Mucosa of stomach (tissue), 1 donor: ENCODE measurements at regions not wholly inside any gene's neighbourhood (a gene's known extent, or its start where the extent isn't known, plus 50 kb on each side); places are given as distances from the start of the nearest gene placed in this dataset.
"Not testable (repeated sequence)": the region's sequence is repeated elsewhere in the genome, so short reads cannot be mapped to it uniquely, and the experiment has no call there.

Experiments
- H3K27me3 ChIP-seq: one replicate; pipeline ENCODE4 v1.7.0; 2013; ENCODE audit warnings: mild to moderate bottlenecking, low read length; ENCODE audit not compliant: control insufficient read depth, insufficient read depth
- H3K36me3 ChIP-seq: one replicate; pipeline ENCODE4 v1.7.0; 2013; ENCODE audit warnings: low read length; ENCODE audit not compliant: control insufficient read depth, insufficient read depth
- H3K4me1 ChIP-seq: one replicate; pipeline ENCODE4 v1.7.0; 2013; ENCODE audit warnings: mild to moderate bottlenecking, low read length; ENCODE audit not compliant: control insufficient read depth, insufficient read depth
- H3K4me3 ChIP-seq: one replicate; pipeline ENCODE4 v1.7.0; 2013; ENCODE audit warnings: low read length
- H3K9ac ChIP-seq: one replicate; pipeline ENCODE4 v1.7.0; 2013; ENCODE audit warnings: mild to moderate bottlenecking, low read length, moderate library complexity
- H3K9me3 ChIP-seq: one replicate; pipeline ENCODE4 v1.7.0; 2013; ENCODE audit warnings: mild to moderate bottlenecking, low read length, moderate library complexity; ENCODE audit not compliant: control insufficient read depth
- donor health status: Pancreatic carcinoma.

GRCh38 chr3:74027121-74027520, 402.4 kb upstream of the PDZRN3 start:
- Histone ChIP-seq H3K36me3 (no peaks in the 10 kb centered on the region), H3K27me3 (no peaks in the 10 kb centered on the region), H3K9me3 (no peaks in the 10 kb centered on the region), H3K4me3 (no peak overlapping the region), H3K4me1 (no peaks in the 10 kb centered on the region), H3K9ac (no peak overlapping the region)

GRCh38 chr3:74023395-74023794, 398.7 kb upstream of the PDZRN3 start:
- H3K4me1 ChIP-seq = no peaks in the 10 kb centered on the region
- H3K4me3 ChIP-seq = no peak overlapping the region
- H3K36me3 ChIP-seq = no peaks in the 10 kb centered on the region
- H3K9ac ChIP-seq = no peak overlapping the region
- H3K27me3 ChIP-seq = no peaks in the 10 kb centered on the region
- no peaks in the 10 kb centered on the region for H3K9me3 ChIP-seq

GRCh38 chr3:74021449-74021848, 396.7 kb upstream of the PDZRN3 start:
- no peaks in the 10 kb centered on the region for H3K36me3 ChIP-seq
- H3K9me3 ChIP-seq = no peaks in the 10 kb centered on the region
- H3K4me1 ChIP-seq = no peaks in the 10 kb centered on the region
- H3K4me3 ChIP-seq = no peak overlapping the region
- H3K27me3 ChIP-seq = no peaks in the 10 kb centered on the region
- H3K9ac ChIP-seq = no peak overlapping the region

- Histone ChIP-seq H3K9ac (no peak overlapping the region), H3K4me1 (no peaks in the 10 kb centered on the region), H3K36me3 (no peaks in the 10 kb centered on the region), H3K27me3 (no peaks in the 10 kb centered on the region), H3K4me3 (no peak overlapping the region), H3K9me3 (no peaks in the 10 kb centered on the region)
Measured at GRCh38 chr3:74009961-74010844, 385.5 kb upstream of the PDZRN3 start.

GRCh38 chr3:74004386-74004785, 379.6 kb upstream of the PDZRN3 start:
- H3K9ac ChIP-seq = no peak overlapping the region
- no peaks in the 10 kb centered on the region for H3K36me3 ChIP-seq
- no peaks in the 10 kb centered on the region for H3K27me3 ChIP-seq
- no peak overlapping the region for H3K4me3 ChIP-seq
- no peaks in the 10 kb centered on the region for H3K9me3 ChIP-seq
- H3K4me1 ChIP-seq = no peaks in the 10 kb centered on the region

- H3K9ac ChIP-seq = no peak overlapping the region
- no peaks in the 10 kb centered on the region for H3K9me3 ChIP-seq
- no peaks in the 10 kb centered on the region for H3K27me3 ChIP-seq
- no peaks in the 10 kb centered on the region for H3K4me1 ChIP-seq
- no peak overlapping the region for H3K4me3 ChIP-seq
- no peaks in the 10 kb centered on the region for H3K36me3 ChIP-seq
Measured at GRCh38 chr3:74003734-74004133, 379.0 kb upstream of the PDZRN3 start.

GRCh38 chr3:74001436-74001835, 376.7 kb upstream of the PDZRN3 start:
- H3K4me3 ChIP-seq = no peak overlapping the region
- H3K9me3 ChIP-seq = no peaks in the 10 kb centered on the region
- no peaks in the 10 kb centered on the region for H3K27me3 ChIP-seq
- H3K36me3 ChIP-seq = no peaks in the 10 kb centered on the region
- H3K4me1 ChIP-seq = no peaks in the 10 kb centered on the region
- H3K9ac ChIP-seq = no peak overlapping the region

- H3K27me3 ChIP-seq = no peaks in the 10 kb centered on the region
- no peaks in the 10 kb centered on the region for H3K4me1 ChIP-seq
- no peaks in the 10 kb centered on the region for H3K9me3 ChIP-seq
- no peaks in the 10 kb centered on the region for H3K36me3 ChIP-seq
- H3K4me3 ChIP-seq = no peak overlapping the region
- no peak overlapping the region for H3K9ac ChIP-seq
Measured at GRCh38 chr3:74000725-74001124, 376.0 kb upstream of the PDZRN3 start.

GRCh38 chr3:73999501-73999900, 374.8 kb upstream of the PDZRN3 start:
- Histone ChIP-seq H3K27me3 (no peaks in the 10 kb centered on the region), H3K36me3 (no peaks in the 10 kb centered on the region), H3K9me3 (no peaks in the 10 kb centered on the region), H3K9ac (no peak overlapping the region), H3K4me3 (no peak overlapping the region), H3K4me1 (no peaks in the 10 kb centered on the region)

GRCh38 chr3:73990691-73991090, 365.9 kb upstream of the PDZRN3 start:
- H3K27me3 ChIP-seq, H3K4me1 ChIP-seq, H3K4me3 ChIP-seq, H3K9me3 ChIP-seq, H3K9ac ChIP-seq, H3K36me3 ChIP-seq: not testable (repeated sequence)

GRCh38 chr3:73966733-73967132, 342.0 kb upstream of the PDZRN3 start:
- H3K9ac ChIP-seq = no peak overlapping the region
- H3K4me3 ChIP-seq = no peak overlapping the region
- H3K4me1 ChIP-seq = no peaks in the 10 kb centered on the region
- no peaks in the 10 kb centered on the region for H3K27me3 ChIP-seq
- H3K36me3 ChIP-seq = no peaks in the 10 kb centered on the region
- no peaks in the 10 kb centered on the region for H3K9me3 ChIP-seq

- Histone ChIP-seq H3K36me3 (no peaks in the 10 kb centered on the region), H3K9ac (no peak overlapping the region)
Measured at GRCh38 chr3:73964818-73965217, 340.1 kb upstream of the PDZRN3 start.

More at GRCh38 chr3:73964818-73965217, 340.1 kb upstream of the PDZRN3 start:
- no peaks in the 10 kb centered on the region for H3K4me1 ChIP-seq
- no peak overlapping the region for H3K4me3 ChIP-seq
- no peaks in the 10 kb centered on the region for H3K9me3 ChIP-seq
- H3K27me3 ChIP-seq = no peaks in the 10 kb centered on the region
